ENCODE measurements at regions not wholly inside any gene's neighbourhood (a gene's known extent, or its start where the extent isn't known, plus 50 kb on each side); places are given as distances from the start of the nearest gene placed in this dataset.

DNA sequence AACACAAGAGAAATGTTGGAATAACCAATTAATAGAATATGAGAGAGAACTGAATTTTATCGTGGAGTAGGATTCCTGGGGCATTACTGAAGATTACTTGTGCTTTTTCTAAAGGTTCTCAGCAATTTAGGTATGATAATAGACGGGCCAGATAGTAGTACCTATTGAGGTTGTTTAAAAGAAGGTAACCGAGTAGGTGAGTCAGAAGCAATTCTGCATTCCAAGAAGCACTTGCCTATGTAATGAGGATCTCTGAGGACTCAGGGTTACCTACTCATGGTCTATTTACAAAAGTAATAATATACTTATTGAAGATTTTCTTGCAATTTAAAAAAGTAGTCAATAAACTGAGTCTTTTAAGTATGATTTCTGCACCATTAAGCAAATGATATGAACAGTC lies 1469.8 kb downstream of the BRINP3 start:
- TF ChIP-seq, protein P1, sequence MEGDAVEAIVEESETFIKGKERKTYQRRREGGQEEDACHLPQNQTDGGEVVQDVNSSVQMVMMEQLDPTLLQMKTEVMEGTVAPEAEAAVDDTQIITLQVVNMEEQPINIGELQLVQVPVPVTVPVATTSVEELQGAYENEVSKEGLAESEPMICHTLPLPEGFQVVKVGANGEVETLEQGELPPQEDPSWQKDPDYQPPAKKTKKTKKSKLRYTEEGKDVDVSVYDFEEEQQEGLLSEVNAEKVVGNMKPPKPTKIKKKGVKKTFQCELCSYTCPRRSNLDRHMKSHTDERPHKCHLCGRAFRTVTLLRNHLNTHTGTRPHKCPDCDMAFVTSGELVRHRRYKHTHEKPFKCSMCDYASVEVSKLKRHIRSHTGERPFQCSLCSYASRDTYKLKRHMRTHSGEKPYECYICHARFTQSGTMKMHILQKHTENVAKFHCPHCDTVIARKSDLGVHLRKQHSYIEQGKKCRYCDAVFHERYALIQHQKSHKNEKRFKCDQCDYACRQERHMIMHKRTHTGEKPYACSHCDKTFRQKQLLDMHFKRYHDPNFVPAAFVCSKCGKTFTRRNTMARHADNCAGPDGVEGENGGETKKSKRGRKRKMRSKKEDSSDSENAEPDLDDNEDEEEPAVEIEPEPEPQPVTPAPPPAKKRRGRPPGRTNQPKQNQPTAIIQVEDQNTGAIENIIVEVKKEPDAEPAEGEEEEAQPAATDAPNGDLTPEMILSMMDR (IDR thresholded peaks at IDR 0.05; ENCODE audit: borderline replicate concordance, insufficient read depth, low read depth, low read length): no peak

GRCh38 chr1:189021577-189021976 lies 1456.1 kb downstream of the BRINP3 start:
- TF ChIP-seq, protein P1 (IDR thresholded peaks at IDR 0.05; ENCODE audit: borderline replicate concordance, insufficient read depth, low read depth, low read length): no peak
- H3K4me3 ChIP-seq (ENCODE audit: low read depth, low read length): no peak overlapping the region

More for the DNA sequence above, 1469.8 kb downstream of the BRINP3 start:
- H3K4me3 ChIP-seq (ENCODE audit: low read depth, low read length): no peak overlapping the region

DNA sequence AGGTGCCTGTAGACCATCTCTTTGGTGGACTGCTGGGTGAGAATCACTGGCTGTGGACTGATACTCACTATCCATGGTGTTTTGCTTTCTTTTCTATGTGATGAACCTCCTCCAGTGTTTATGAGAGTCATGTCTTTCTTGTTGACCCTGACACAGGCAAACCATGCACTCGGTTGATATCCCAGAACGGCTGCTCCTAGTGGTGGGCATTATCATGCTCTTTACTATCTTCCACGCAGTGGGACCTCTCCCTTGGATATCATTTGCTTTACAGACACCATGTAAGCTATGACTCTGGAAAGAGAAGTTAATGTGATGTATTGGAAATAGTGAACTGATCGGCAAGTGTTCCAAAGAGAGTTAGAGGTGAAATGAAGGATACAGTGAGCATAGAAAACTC lies 1455.6 kb downstream of the BRINP3 start:
- no peak overlapping the region for H3K4me3 ChIP-seq (ENCODE audit: low read depth, low read length)
- TF ChIP-seq, protein P1 (IDR thresholded peaks at IDR 0.05; ENCODE audit: borderline replicate concordance, insufficient read depth, low read depth, low read length): no peak

- TF ChIP-seq, protein P1 (IDR thresholded peaks at IDR 0.05; ENCODE audit: borderline replicate concordance, insufficient read depth, low read depth, low read length): no peak
- H3K4me3 ChIP-seq (ENCODE audit: low read depth, low read length): no peak overlapping the region
Observed at GRCh38 chr1:189027512-189027911, 1450.2 kb downstream of the BRINP3 start.

DNA sequence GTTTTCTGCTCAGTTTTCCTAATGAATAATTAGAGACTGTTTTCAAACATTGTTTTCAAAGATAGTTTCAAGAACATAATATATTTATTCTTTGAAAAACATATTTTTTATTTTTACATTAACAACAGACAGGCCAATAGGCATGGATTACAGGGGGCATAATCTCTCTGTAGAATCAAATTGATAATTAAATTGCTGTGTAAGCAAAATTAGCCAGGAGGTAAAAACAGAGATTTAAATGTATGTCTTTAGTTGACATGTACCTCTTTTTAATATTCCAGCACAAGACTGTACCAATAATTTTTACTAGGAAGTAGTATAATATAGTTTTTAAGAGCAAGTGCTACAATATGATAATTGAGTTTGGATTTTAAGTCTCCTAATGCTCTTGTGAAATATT lies 1444.5 kb downstream of the BRINP3 start:
- H3K4me3 ChIP-seq (ENCODE audit: low read depth, low read length): no peak overlapping the region
- TF ChIP-seq, protein P1 (IDR thresholded peaks at IDR 0.05; ENCODE audit: borderline replicate concordance, insufficient read depth, low read depth, low read length): no peak

DNA sequence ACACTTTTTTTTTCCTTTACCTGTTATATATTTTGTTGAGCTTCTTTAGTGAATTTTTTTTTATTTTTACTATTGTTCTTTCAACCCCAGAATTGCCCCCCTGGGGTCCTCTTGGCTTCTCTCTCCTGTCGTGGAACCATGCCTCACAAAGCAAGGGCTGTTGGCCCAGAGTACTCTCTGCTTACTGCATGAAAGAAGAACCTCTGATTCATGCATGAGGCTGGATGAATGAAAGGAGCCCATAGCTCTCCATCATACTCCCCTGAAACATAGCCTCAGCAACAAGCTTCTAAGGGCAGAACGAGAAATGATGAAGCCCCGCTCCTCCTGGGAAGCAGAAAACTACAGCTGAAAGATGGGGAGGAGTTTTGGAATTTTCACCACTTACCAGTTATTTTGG lies 1441.0 kb downstream of the BRINP3 start:
- TF ChIP-seq, protein P1 (IDR thresholded peaks at IDR 0.05; ENCODE audit: borderline replicate concordance, insufficient read depth, low read depth, low read length): no peak
- no peak overlapping the region for H3K4me3 ChIP-seq (ENCODE audit: low read depth, low read length)

GRCh38 chr1:189046127-189046526 lies 1431.5 kb downstream of the BRINP3 start:
- no peak overlapping the region for H3K4me3 ChIP-seq (ENCODE audit: low read depth, low read length)
- TF ChIP-seq, protein P1 (IDR thresholded peaks at IDR 0.05; ENCODE audit: borderline replicate concordance, insufficient read depth, low read depth, low read length): no peak

Data from GM12875 (cell line).